DMS 273 treated with DMSO at 0.1 percent for 48 hours (cell line): ENCODE measurements at regions not wholly inside any gene's neighbourhood (a gene's known extent, or its start where the extent isn't known, plus 50 kb on each side); places are given as distances from the start of the nearest gene placed in this dataset.

Source experiments
- DNase-seq: peaks from one replicate; lab custom pipeline; 2025; lab: John Stamatoyannopoulos, UW

DNA sequence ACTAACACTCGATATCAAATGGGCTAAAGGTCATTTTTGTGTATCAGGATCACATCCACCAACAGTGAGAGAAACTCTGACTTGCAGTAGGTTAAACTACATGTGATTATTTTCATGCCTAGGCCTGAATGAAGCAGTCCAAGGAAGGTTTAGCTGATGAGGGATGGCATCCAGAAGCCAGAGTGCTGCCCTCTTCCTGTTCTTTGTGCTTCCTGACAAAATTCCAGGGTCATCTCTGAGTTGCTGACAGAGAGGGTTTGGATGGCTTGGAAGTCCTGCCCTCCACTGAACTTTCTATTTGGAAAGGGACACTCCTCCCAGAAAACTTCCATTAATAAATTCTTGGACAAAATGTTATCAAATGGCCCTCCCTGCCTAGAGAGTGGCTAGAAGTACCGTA is 728.3 kb upstream of the SLC10A2 start:
- no peak for DNase-seq

DNA sequence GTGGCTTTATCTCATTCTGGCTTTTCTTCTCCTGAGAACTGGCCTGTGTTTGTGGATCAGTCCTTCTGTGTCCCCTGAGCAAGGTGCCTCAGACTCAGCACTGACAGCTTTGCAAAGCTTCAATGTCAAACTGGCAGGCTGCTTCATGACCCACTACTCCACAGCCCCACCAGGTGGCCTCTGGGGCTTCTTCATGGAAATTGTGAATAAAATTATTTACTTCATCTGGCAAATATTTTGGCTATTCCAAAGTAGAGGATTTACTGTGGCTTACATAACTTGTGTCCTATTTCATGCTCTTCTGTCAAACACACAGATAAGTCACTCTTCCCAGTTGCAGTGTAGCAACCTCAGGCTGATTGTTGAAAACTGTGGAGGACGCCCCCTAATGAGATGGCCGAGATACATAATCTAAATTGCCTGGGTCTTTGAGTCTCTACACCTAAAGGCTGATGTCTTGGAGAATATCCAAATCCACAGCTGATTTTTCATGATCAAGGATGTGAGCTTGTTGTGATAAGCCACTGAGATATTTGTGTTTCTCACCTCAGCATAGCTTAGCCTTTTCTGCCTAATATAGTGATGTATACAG is 721.9 kb upstream of the SLC10A2 start:
- DNase-seq, result no peak

DNA sequence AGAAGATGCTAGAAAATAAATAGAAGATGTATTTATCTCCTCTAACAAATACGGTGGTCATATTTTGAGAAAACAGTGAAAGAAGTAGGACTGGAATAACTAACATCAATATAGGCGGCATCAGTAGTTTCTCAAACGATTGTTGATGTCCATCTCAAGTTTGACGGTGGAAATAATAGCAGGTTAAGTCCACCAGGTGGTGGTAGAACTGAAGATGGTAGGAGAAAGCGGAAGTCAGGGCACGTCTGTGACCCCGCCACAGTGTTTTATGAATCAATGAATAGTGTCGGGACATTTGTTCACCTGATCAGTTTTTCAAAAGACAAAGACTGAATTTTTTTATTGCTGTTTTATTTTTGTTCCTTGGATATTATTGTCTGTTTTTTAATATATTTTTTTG is 706.4 kb upstream of the SLC10A2 start:
- no peak for DNase-seq

DNA sequence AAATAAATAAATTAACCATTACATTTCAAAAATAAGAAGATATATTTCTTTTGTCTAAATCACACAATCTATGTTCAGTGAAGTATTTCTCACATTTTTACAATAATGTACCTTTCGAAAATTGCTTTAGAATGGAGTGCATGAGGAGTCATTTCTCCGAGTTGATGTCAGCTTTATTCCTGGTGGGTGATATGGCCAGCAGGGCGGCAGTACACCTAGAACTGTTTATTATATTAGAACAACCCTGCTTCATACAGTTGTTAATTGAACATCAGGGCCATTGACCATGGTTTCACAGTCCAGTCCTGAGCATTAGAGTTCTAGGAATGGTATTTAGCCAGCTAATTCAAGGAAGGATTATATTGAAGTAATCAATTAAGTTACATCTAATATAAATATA is 696.3 kb upstream of the SLC10A2 start:
- no peak for DNase-seq

DNA sequence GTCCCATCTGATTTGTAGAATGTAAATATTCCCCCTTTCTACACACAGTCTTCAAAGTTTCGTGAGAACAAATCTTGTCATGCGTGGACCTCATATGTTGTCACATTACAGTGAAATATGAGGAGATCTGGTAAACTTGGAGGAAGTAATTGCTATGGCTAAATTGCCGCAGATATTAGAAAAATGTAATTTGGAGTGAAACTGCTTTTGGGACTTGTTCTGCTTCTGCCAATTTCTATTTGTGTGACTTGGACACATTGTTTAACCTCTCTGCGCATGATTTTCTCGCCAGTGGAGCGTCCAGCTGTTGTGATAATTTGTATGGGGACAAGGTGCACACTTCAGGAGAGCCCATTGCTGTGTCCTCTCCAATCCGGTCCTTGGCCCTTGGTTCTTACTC is 693.1 kb upstream of the SLC10A2 start:
- DNase-seq, result no peak

DNA sequence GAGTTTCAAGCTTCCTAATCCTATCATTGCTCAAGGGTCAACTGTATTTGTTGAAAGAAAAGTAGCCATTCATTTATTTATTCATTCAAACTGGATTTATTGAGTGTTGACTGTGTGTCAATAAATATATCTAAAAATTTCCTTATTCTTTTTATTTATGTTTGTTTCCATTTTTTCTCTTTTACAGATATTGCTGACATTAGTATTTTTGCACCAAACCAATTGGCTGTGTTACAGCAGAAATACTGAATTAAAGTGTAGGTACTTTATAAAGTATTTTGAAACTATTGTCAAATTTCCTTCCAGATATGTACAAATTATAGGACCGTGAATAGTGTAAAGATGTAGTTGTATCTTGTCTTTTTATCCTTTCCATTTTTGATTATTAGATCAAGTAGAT is 692.0 kb upstream of the SLC10A2 start:
- no peak for DNase-seq

DNA sequence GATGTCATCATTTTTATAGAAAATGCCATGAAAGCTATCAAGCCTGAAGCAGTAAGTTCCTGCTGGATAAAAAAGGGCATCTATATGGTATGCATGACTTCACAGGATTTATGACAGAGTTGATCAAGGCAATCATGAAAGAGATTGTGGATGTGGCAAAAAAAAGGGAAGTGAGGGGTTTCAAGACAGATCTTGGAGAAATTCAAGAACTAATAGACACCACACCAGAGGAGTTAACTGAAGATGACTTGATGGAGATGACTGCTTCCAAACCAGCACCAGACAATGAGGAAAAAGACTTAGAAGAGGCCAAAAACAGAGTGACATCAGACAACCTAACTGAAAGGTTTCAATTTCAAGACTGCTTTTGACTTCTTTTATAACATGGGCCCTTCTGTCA is 691.1 kb upstream of the SLC10A2 start:
- no peak for DNase-seq

DNA sequence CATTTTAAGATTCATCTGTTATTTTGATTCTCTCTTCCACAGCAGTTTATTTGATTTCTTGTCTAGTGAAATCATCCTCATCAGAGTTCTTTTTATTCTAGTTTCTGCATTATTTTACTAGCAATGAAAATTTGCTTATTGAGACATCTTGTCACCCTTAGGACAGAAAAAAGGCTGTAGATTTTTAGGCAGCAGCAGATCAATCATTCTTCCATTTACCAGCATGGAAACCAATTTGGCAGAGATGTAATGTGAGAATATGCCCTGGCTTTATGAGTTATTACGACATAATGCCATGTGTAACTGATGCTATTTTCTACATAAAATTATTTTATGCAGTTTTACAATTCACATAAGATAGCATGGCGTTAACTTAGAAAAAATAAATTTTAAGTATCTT is 688.6 kb upstream of the SLC10A2 start:
- no peak for DNase-seq

DNA sequence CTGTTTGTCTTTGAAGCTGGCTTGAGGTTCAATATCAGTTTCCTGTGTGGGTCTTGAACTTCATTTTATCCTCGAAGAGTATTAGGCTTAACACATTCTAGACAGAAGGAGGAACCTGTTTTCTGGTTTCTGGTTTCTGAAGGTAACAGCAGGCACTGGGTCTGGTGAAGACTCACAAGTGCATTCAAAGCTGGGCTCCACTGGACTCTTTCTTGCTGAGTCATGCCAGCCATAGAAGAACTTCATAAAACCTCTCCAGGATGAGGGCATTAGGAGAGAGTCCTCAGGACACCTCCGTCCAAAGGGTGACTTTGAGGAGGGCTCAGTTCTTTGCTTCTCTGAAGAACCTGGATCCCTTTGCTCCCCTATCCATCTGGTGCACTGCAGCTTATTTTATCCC is 668.6 kb upstream of the SLC10A2 start:
- DNase-seq, result no peak

DNA sequence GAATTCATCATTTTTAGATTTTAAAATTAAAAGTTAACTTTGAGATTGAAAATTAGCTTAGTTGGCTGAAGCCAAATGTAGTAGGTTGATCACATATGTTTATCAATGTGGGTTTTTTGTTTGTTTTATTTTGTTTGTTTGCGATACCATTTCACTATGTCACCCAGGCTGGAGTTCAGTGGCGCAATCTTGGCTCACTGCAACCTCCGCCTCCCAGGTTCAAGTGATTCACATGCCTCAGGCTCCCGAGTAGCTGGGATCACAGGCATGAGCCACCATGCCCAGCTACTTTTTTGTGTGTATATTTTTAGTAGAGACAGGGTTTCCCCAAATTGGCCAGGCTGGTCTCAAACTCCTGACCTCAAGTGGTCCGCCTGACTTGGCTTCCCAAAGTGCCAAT is 665.7 kb upstream of the SLC10A2 start:
- no peak for DNase-seq

DNA sequence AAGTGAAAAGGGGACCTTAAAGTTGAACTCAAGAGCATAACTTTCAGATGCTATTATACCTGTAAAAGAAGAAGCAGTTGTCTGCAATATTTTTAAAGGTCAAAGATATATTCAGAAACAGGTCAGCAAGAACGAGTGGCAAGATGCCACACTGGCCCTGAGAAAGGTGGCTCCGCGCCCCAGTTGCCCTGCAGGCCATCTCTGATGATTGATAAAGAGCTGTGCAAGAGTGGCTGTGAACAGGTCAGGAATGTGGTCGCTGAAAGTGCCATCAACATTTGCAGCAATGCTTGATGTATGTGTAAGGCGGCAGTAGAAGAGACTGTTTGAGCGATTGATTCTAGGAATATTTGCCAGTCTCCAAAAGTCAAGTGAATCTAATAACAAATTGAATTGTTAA is 664.2 kb upstream of the SLC10A2 start:
- DNase-seq, result no peak

DNA sequence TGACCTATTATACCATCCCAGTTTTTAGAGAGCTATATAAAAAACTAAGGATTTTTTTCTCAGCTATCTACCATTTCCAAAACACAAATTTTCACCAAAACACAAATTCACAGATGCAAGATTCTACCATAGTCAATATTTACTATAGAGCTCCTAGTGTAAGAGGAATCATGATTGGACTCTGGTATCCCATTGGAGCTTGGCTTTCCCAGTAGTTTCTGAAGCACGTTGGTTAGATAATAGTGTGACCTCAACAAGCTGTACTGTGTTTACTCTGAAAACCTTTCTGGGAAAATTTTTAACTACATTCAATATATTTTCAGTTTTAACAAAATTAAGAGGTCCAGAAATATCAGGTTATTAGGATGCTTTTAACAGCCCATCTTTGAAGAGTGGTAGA is 660.6 kb upstream of the SLC10A2 start:
- no peak for DNase-seq

DNA sequence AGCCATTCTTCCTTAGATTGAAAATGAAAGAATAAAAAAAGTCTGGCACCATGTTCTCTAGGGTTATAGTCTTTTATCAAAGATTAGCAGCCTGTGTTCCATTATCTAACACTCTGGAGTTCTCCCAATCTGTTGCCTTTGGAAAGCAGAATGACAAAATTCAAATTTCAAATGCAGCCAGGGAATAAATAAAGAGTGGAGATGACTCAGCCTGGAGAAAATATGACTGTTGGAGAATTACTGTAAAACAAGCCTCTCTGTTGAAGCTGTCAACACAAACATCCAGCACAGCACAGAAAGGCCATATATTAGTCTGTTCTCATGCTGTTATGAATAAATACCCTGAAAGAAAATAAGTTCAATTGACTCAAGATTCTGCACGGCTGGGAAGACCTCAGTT is 650.5 kb upstream of the SLC10A2 start:
- no peak for DNase-seq

DNA sequence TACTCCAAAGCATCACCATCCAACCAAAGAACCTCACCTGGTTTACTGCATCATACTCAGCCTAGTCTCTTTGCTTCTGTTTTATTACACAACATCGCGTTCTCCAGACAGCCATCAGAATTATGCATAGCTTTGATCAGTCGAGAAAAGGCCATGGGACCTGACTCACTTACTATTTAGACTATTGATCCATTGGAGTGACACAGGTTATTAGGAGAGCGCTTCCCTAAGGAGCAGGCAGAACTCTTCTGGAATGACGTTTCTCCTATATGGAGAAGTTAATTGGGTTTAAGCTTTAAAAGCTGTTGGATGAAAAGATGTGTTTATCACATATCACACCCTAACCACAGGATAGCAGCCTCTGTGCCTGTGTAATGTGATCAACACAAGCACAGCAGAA is 649.1 kb upstream of the SLC10A2 start:
- DNase-seq, result no peak

DNA sequence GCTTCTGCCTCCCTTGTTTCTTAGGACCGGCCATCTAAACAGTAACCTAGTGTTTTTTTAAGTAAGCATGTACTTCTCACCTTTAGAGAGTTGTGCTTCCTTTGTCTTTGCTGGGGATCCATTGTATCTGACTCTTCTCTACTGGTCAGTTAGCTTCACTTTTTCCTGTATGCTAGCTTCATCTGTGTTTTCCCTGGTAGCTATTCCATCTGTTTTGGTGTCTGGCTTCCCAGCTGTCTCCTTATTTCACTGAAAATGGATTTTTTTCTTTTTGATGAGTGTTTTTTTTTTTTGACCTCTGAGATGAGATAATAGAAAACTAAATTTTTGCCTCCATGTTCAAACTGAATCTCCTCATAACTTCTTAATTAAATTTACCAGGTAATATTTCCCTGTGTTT is 637.0 kb upstream of the SLC10A2 start:
- DNase-seq, result no peak

DNA sequence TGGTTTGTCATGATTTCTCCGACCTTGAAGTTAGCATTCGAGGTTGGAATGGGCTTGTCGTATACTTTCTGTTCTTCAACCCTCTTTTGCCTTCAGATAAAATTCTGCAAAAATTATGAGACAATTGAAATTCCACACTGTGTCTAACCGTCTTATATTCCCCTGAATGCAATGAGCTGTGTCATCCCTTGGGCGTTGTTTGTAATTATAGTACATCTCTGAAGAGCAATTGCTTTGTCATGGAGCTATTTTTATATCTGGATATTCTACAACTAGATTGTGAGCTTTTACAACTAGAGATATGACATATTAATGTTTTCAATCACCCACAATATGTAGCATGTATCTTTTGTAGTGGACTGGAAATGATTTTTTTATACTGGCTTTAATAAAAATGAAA is 631.8 kb upstream of the SLC10A2 start:
- DNase-seq, result no peak

DNA sequence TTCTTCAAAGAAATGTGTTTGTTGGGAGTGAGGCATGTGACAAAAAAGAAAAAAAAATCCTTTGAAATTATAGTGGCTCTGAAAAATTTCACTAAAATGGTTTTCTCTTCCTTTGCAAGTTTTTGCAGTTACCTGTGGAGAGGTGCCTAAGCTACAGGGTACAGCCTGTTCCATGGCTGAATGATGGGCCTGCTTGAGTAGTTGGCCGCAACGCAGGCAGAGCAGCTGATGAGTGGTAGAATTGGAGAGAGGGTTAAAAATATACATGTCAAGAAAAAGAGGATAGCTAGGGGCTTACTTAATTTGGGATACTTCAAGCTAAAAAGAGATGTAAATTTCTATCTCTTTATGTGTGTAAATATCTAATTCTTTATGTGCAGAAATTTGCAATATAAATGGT is 629.1 kb upstream of the SLC10A2 start:
- no peak for DNase-seq

DNA sequence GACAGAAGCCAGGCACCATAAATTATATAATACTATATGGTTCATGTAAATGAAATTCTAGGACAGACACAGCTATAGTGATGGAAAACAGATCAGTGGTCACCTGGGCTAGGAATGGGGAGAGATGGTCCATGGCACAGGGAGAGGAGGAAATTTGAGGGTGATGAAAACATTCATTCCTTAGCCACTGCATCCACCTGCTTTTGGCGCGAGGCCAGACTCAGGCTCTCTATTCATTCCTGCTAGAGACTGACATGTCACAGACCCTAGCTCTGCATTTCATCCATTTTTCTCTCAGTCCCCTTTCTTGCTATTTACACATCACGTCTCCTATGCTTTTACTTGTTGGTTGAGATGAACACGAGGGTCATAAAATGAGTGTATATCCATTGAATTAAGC is 628.3 kb upstream of the SLC10A2 start:
- DNase-seq, result no peak

DNA sequence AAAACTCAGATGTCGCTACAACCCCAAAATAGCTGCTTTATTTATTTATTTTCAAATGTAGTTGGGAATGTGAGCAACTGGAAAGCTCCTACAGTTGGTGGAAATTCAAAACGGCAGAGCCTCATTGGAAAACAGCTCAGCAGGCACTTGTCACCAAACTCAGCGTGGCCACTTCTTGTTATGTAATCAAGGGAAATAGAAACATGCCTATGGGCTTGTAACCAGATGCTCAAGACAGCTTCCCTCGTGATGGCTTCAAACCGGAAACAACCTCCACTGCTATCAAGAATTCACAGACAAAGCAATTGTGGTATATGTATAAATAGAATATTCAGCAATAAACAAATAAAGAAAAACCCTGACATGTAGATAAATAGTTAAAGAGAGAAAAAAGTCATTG is 627.8 kb upstream of the SLC10A2 start:
- no peak for DNase-seq

DNA sequence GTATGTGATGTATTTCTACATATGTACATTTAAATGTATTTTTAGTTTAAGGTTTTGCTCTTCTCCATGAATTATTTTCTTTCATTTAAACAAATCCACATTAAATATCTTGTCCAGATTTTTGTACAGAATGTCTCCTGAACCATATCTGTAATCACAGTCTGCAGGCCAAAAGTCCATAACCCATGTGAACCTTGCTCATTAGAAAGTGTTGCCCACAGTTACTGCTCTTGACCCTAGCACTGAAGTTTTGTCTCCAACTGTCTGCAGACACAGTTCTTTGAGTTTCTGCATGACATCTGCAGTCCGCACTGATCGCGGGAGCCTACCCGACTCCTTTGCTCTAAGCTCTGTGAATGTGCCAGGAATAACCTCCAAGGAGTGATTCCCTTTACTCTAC is 626.2 kb upstream of the SLC10A2 start:
- DNase-seq, result no peak

DNA sequence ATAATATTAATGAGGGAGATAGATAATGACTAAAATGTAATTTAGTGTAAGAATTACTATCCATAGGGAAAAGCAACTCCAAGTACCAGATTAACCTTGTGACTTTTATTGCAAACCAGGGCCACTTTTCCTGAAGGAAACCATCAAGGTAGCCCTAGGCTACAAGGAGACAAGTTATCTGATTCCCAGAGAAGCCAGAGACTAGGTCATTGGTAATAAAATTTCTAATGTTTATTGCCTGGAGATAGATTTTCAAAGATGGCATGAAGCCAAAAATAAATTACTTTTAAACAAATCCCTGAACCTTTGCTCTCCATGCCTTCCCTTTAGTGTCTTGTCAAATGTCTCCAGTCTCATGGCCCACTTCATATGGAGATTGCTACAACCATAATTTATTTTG is 610.1 kb upstream of the SLC10A2 start:
- DNase-seq, result no peak

DNA sequence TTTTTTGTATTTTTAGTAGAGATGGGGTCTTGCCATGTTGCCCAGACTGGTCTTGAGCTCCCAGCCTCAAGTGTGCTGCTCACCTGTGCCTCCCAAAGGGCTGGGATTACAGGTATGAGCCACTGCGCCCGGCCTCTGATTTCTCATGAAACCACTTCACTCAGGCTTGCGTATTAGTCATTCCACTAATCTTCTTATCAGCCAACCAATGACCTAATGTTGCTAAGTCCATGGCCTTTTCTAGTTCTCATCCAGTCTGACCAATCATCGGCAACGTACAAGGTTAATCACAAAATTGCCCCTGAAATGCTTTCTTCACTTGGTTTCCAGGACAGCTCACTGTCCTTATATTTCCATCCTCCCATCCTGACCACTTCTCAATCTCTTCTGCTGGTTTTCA is 605.3 kb upstream of the SLC10A2 start:
- no peak for DNase-seq

DNA sequence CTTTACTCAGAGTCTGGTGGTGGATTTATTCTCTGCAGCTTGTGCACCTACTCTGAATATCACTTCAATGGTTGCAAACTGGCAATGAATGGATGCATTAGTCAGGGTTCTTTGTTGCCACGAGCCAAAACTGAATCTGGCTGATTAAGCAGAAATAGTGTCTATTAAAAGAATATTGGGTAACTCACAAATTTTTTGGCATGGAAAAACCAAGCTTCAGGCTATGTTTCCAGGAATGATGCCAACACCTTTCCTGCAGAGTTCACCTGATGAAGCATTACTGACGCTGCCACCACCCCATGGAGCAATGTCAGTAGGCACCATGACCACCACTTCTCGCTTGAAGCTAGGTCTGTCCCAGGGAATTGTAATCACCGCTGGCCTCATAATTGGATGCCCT is 597.8 kb upstream of the SLC10A2 start:
- DNase-seq, result no peak

DNA sequence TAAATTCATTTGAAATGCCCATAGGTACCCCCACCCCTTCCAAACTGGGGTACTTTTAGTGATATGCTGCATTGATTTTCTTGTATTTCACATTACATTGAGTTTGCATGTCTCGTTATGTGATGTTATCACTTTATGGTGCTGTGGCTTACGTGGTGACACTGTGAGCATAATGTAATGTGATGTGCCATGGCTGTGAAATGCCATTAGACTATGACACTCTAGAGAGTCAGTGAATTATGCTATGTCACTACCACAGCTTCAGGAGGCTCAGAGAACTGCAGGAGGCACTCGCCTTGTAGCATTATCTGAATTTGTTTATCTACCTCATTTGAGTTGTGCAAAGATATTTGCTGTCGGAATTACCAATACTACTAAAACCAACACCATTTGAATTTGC is 590.1 kb upstream of the SLC10A2 start:
- no peak for DNase-seq

DNA sequence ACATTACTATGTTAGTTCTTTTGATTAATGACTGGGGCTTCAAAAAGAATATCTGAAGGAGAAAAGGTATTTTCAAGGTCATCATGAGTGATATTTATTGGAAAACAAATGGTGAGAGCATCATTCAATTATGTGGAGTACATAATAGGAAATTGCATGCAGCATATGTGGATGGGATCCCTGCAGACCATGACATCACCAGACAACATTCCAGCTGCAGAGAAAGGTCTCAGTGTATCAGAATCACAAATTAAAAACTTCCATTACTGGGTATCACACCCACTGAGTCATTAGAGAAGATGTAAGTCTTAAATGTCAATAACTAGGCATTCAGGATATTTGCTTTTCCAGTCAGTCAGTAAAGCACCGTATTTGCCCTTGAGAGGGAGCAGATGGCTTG is 574.4 kb upstream of the SLC10A2 start:
- DNase-seq, result no peak
